ENCODE measurements at regions not wholly inside any gene's neighbourhood (a gene's known extent, or its start where the extent isn't known, plus 50 kb on each side); places are given as distances from the start of the nearest gene placed in this dataset.

- no peaks in the 10 kb centered on the region for H4K20me1 ChIP-seq (replicated peaks in 1 of 2; ENCODE audit: control insufficient read depth in 1 of 2, insufficient read depth in 2 of 2, low read length in 2 of 2)
- H3K36me3 ChIP-seq (ENCODE audit: control insufficient read depth in 2 of 4, insufficient read depth in 4 of 4, low read length in 3 of 4): no peaks in the 10 kb centered on the region
- H2BK120ac ChIP-seq (replicated peaks; ENCODE audit: low read depth, low read length): no peak overlapping the region
- no peak overlapping the region for H4K91ac ChIP-seq (replicated peaks; ENCODE audit: insufficient read length, low read length)
- H3K4ac ChIP-seq (replicated peaks; ENCODE audit: insufficient read length, low read depth, low read length): no peak overlapping the region
- POLR2A ChIA-PET (ENCODE audit: partially characterized antibody): no interaction called here
- WGBS, 2 experiments (ENCODE audit: extremely low coverage in 1 of 2, insufficient coverage in 1 of 2, insufficient read length in 1 of 2, insufficient replicate concordance in 2 of 2, low coverage in 1 of 2, low lambda C conversion rate in 2 of 2, missing lambda C conversion rate in 1 of 2): 80% methylated on average over 8 of the region's 8 CpGs; no CpG with 5 or more reads in 1 of the 2 experiments
- no peaks in the 10 kb centered on the region for H3K79me1 ChIP-seq (ENCODE audit: low read depth, low read length)
- H4K5ac ChIP-seq (ENCODE audit: insufficient read length, low read depth, low read length): no peak overlapping the region
- H3K18ac ChIP-seq (ENCODE audit: extremely low read depth, low read length): no peak overlapping the region
- H3K4me1 ChIP-seq (replicated peaks in 1 of 4; ENCODE audit: control insufficient read depth in 3 of 4, insufficient read depth in 4 of 4, low read length in 3 of 4): peaks cover 9 to 16% (median 12%) of the 10 kb centered on the region in 4 experiments
- TF ChIP-seq EZH2 (IDR thresholded peaks at IDR 0.05; ENCODE audit: low read depth, low read length, severe bottlenecking) (no peak), RXRA (IDR thresholded peaks at IDR 0.05; ENCODE audit: insufficient read depth, low read depth, low read length) (no peak), SP1 (IDR thresholded peaks at IDR 0.05; ENCODE audit: low read depth, low read length) (no peak), JUN (IDR thresholded peaks at IDR 0.05; ENCODE audit: low read depth, low read length) (no peak), CHD2 (IDR thresholded peaks at IDR 0.05; ENCODE audit: low read length) (no peak), BCL11A (IDR thresholded peaks at IDR 0.05; ENCODE audit: low read depth in 2 of 2, low read length in 2 of 2) (no peak), POLR2A (IDR thresholded peaks at IDR 0.05; ENCODE audit: control extremely low read depth in 1 of 2, low read depth in 2 of 2, low read length in 2 of 2) (no peak), GABPA (IDR thresholded peaks at IDR 0.05; ENCODE audit: borderline replicate concordance, insufficient read depth, low read length) (no peak), ASH2L (IDR thresholded peaks at IDR 0.05; ENCODE audit: low read length) (no peak), CTBP2 (IDR thresholded peaks at IDR 0.05; ENCODE audit: borderline replicate concordance, insufficient read depth, insufficient read length, low read length) (no peak), EGR1 (IDR thresholded peaks at IDR 0.05; ENCODE audit: borderline replicate concordance, low read depth, low read length) (no peak)
- TF ChIP-seq, protein P1, sequence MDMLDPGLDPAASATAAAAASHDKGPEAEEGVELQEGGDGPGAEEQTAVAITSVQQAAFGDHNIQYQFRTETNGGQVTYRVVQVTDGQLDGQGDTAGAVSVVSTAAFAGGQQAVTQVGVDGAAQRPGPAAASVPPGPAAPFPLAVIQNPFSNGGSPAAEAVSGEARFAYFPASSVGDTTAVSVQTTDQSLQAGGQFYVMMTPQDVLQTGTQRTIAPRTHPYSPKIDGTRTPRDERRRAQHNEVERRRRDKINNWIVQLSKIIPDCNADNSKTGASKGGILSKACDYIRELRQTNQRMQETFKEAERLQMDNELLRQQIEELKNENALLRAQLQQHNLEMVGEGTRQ (IDR thresholded peaks at IDR 0.05; ENCODE audit: low read length): no peak
- H3K56ac ChIP-seq (replicated peaks; ENCODE audit: insufficient read length, low read depth, low read length): no peak overlapping the region
- H3K27me3 ChIP-seq (replicated peaks in 1 of 4; ENCODE audit: control insufficient read depth in 3 of 4, extremely low read depth in 1 of 4, insufficient read depth in 3 of 4, low read length in 3 of 4): peaks cover 0 to 4% (median 1%) of the 10 kb centered on the region in 4 experiments; a peak in 1 of 7 replicates
- H3K23me2 ChIP-seq (ENCODE audit: low read depth, low read length): no peaks in the 10 kb centered on the region; the same call in 1 of the 2 replicates
- no peak overlapping the region for H3K4me3 ChIP-seq (ENCODE audit: extremely low read depth in 1 of 4, insufficient read depth in 2 of 4, low read depth in 3 of 4, low read length in 4 of 4)
- no peak overlapping the region for H2AFZ ChIP-seq (ENCODE audit: low read length)
- DNase-seq (ENCODE audit: low read depth in 1 of 2, low spot score in 2 of 2): no peak
- no peak overlapping the region for H3K27ac ChIP-seq (ENCODE audit: low read depth, low read length)
- H3K9me3 ChIP-seq (ENCODE audit: insufficient read depth in 2 of 2, low read depth in 1 of 2, low read length in 1 of 2): no peaks in the 10 kb centered on the region
- no peak overlapping the region for H2BK12ac ChIP-seq (ENCODE audit: low read depth, low read length)
- H2BK15ac ChIP-seq (ENCODE audit: low read length): no peak overlapping the region
- H3K9ac ChIP-seq (replicated peaks in 1 of 4; ENCODE audit: extremely low read depth in 1 of 4, low read depth in 3 of 4, low read length in 3 of 4): no peak overlapping the region
- H3K4me2 ChIP-seq (ENCODE audit: insufficient read depth in 1 of 2, low read depth in 2 of 2, low read length in 2 of 2): no peak overlapping the region
- H2AK5ac ChIP-seq (ENCODE audit: low read depth, low read length): no peak overlapping the region
- H2BK20ac ChIP-seq (ENCODE audit: low read length): no peak overlapping the region
- no peaks in the 10 kb centered on the region for H3K79me2 ChIP-seq (ENCODE audit: control insufficient read depth in 1 of 2, insufficient read depth in 2 of 2, low read length in 2 of 2)
- H3K14ac ChIP-seq (ENCODE audit: insufficient read length): no peak overlapping the region
- H2BK5ac ChIP-seq (ENCODE audit: low read depth, low read length): no peak overlapping the region
- CTCF ChIA-PET (ENCODE audit: partially characterized antibody): interaction anchor here (0.6 to 2.0 kb wide), 3 partner anchors 11 to 695 kb away, joined by 3 to 4 read pairs (median 3); no protein-coding TSS in a partner anchor
- H3K23ac ChIP-seq (ENCODE audit: insufficient read length): no peak overlapping the region
- H4K8ac ChIP-seq (ENCODE audit: extremely low read depth, insufficient read depth, low read length): no peak overlapping the region
- peak; percentile 24 for FAIRE-seq
Observed at GRCh38 chr2:16332681-16333557, 332.7 kb downstream of the CYRIA start.

All from H1 (cell line).